HepG2 (cell line): ENCODE measurements at regions not wholly inside any gene's neighbourhood (a gene's known extent, or its start where the extent isn't known, plus 50 kb on each side); places are given as distances from the start of the nearest gene placed in this dataset.

ENCODE experiments used
- HDAC6 ChIP-seq: fragments of 200-600 bp; sonication (generic); IDR thresholded peaks from 2 replicates; pipeline ENCODE4 v1.7.0; 2017; ENCODE audit warnings: mild to moderate bottlenecking, antibody characterized with exemption, low read length, low read depth
- IRF2 ChIP-seq: IDR thresholded peaks from 2 replicates; pipeline ENCODE4 v1.6.1; 2018; ENCODE audit warnings: missing genetic modification reagents, missing compliant biosample characterization
- KDM3A ChIP-seq: IDR thresholded peaks from 2 replicates; pipeline ENCODE4 v1.6.1; 2018; ENCODE audit warnings: low read depth, missing compliant biosample characterization
- KLF9 ChIP-seq: IDR thresholded peaks from 2 replicates; pipeline ENCODE4 v1.6.1; 2016; ENCODE audit warnings: low read depth
- MED8 ChIP-seq: sonication (generic); formaldehyde crosslinking; IDR thresholded peaks from 2 replicates; pipeline ENCODE4 v1.8.1; 2023; ENCODE audit warnings: mild to moderate bottlenecking, missing genetic modification reagents; ENCODE audit not compliant: insufficient replicate concordance
- PITX1 ChIP-seq: sonication (generic); formaldehyde crosslinking; IDR thresholded peaks from 2 replicates; pipeline ENCODE4 v1.5.1; 2020; ENCODE audit warnings: mild to moderate bottlenecking, missing genetic modification reagents
- ZKSCAN5 ChIP-seq: sonication (generic); formaldehyde crosslinking; IDR thresholded peaks from 2 replicates; pipeline ENCODE4 v1.5.1; 2020; ENCODE audit warnings: mild to moderate bottlenecking, missing genetic modification reagents
- ZNF225 ChIP-seq: sonication (generic); formaldehyde crosslinking; IDR thresholded peaks from 2 replicates; pipeline ENCODE4 v1.4.0; 2020; ENCODE audit warnings: mild to moderate bottlenecking, missing genetic modification reagents
- ZNF292 ChIP-seq: sonication (generic); formaldehyde crosslinking; IDR thresholded peaks from 2 replicates; pipeline ENCODE4 v1.8.1; 2022; ENCODE audit warnings: mild to moderate bottlenecking, low read depth, missing genetic modification reagents, borderline replicate concordance
- ZNF331 ChIP-seq: sonication (generic); formaldehyde crosslinking; IDR thresholded peaks from 2 replicates; pipeline ENCODE4 v1.4.0; 2020; ENCODE audit warnings: missing genetic modification reagents
- ZNF501 ChIP-seq: sonication (generic); formaldehyde crosslinking; IDR thresholded peaks from 2 replicates; pipeline ENCODE4 v1.5.1; 2020; ENCODE audit warnings: mild to moderate bottlenecking, moderate library complexity, missing genetic modification reagents
- ZNF614 ChIP-seq: IDR thresholded peaks from 2 replicates; pipeline ENCODE4 v1.6.1; 2018; ENCODE audit warnings: missing biosample characterization, missing genetic modification reagents, inconsistent platforms, borderline replicate concordance
- ZSCAN29 ChIP-seq: sonication (generic); formaldehyde crosslinking; conservative IDR thresholded peaks from 2 replicates; pipeline ENCODE4 v1.4.0; 2020; ENCODE audit warnings: mild to moderate bottlenecking, missing genetic modification reagents
- ZSCAN9 ChIP-seq: IDR thresholded peaks from 2 replicates; pipeline ENCODE4 v1.6.1; 2016; ENCODE audit warnings: borderline replicate concordance
- TF ChIP-seq, protein P1 (sequence below): sonication (generic); formaldehyde crosslinking; IDR thresholded peaks from 2 replicates; pipeline ENCODE4 v1.4.0; 2020; ENCODE audit warnings: missing genetic modification reagents, mild to moderate bottlenecking, borderline replicate concordance
- TF ChIP-seq, protein P2 (sequence below): IDR thresholded peaks from 2 replicates; pipeline ENCODE4 v1.6.1; 2016
- TF ChIP-seq, protein P3 (sequence below): sonication (generic); formaldehyde crosslinking; IDR thresholded peaks from 2 replicates; pipeline ENCODE4 v1.5.0; 2020; ENCODE audit warnings: mild to moderate bottlenecking, missing genetic modification reagents
- TF ChIP-seq, protein P4 (sequence below): sonication (generic); formaldehyde crosslinking; IDR thresholded peaks from 2 replicates; pipeline ENCODE4 v1.5.0; 2020; ENCODE audit warnings: mild to moderate bottlenecking, missing genetic modification reagents, borderline replicate concordance

DNA sequence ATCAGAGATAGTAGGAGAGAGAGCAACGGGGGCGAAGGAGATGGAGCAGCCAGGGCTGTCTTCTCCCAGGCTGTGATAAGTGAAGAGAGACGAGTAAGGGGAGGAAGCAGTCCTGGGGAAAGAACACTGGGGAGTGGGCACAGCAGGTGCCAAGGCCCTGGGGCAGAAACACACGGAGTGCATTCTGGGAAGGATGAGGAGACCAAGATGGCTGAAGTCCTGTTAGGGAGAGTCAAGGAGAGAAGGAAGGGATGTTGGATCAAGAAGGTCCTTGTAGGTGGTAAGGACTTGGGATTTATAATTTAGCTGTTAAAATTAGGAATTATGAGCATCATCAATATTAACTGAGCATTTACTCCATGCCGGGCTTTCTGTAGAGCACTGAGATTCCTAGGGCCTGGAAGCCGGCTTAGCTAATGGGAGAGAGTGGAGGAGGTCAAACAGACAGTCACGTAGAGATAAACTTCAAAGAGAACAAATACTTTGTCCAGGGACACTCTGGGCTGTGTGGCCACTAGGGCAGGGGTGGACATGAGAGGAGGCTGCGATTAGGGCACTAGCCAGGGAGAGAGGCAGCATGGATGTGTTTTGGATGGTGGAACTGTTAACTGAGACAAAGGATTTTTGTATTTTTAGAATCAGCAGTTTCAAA lies 134.2 kb upstream of the PEG3 start (continued):
- TF ChIP-seq, protein P1, sequence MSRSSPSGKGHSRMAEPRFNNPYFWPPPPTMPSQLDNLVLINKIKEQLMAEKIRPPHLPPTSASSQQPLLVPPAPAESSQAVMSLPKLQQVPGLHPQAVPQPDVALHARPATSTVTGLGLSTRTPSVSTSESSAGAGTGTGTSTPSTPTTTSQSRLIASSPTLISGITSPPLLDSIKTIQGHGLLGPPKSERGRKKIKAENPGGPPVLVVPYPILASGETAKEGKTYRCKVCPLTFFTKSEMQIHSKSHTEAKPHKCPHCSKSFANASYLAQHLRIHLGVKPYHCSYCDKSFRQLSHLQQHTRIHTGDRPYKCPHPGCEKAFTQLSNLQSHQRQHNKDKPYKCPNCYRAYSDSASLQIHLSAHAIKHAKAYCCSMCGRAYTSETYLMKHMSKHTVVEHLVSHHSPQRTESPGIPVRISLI (CRISPR knock-in tag) = no peak
- TF ChIP-seq IRF2 (CRISPR knock-in tag) (peak; percentile 72), ZNF292 (CRISPR knock-in tag) (peak; percentile 97), ZNF501 (no peak), ZNF331 (peak; percentile 90), ZSCAN29 (no peak), PITX1 (CRISPR knock-in tag) (peak; percentile 91), ZNF614 (CRISPR knock-in tag) (peak; percentile 80; the same call in 1 of the 2 replicates), HDAC6 (no peak), KDM3A (CRISPR knock-in tag) (peak; percentile 54; the same call in 1 of the 2 replicates), ZSCAN9 (no peak), ZNF225 (CRISPR knock-in tag) (0 out of 2 replicates have a peak, but pooled peaks have one; percentile 33), ZKSCAN5 (CRISPR knock-in tag) (no peak), KLF9 (CRISPR knock-in tag) (peak; percentile 49; the same call in 1 of the 2 replicates), MED8 (CRISPR knock-in tag) (peak; percentile 83)
- TF ChIP-seq, protein P2, sequence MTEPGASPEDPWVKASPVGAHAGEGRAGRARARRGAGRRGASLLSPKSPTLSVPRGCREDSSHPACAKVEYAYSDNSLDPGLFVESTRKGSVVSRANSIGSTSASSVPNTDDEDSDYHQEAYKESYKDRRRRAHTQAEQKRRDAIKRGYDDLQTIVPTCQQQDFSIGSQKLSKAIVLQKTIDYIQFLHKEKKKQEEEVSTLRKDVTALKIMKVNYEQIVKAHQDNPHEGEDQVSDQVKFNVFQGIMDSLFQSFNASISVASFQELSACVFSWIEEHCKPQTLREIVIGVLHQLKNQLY (CRISPR knock-in tag) = peak; percentile 83
- TF ChIP-seq, protein P3, sequence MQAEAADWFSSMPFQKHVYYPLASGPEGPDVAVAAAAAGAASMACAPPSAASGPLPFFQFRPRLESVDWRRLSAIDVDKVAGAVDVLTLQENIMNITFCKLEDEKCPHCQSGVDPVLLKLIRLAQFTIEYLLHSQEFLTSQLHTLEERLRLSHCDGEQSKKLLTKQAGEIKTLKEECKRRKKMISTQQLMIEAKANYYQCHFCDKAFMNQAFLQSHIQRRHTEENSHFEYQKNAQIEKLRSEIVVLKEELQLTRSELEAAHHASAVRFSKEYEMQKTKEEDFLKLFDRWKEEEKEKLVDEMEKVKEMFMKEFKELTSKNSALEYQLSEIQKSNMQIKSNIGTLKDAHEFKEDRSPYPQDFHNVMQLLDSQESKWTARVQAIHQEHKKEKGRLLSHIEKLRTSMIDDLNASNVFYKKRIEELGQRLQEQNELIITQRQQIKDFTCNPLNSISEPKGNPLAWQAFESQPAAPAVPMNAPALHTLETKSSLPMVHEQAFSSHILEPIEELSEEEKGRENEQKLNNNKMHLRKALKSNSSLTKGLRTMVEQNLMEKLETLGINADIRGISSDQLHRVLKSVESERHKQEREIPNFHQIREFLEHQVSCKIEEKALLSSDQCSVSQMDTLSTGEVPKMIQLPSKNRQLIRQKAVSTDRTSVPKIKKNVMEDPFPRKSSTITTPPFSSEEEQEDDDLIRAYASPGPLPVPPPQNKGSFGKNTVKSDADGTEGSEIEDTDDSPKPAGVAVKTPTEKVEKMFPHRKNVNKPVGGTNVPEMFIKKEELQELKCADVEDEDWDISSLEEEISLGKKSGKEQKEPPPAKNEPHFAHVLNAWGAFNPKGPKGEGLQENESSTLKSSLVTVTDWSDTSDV (CRISPR knock-in tag) = no peak
- TF ChIP-seq, protein P4, sequence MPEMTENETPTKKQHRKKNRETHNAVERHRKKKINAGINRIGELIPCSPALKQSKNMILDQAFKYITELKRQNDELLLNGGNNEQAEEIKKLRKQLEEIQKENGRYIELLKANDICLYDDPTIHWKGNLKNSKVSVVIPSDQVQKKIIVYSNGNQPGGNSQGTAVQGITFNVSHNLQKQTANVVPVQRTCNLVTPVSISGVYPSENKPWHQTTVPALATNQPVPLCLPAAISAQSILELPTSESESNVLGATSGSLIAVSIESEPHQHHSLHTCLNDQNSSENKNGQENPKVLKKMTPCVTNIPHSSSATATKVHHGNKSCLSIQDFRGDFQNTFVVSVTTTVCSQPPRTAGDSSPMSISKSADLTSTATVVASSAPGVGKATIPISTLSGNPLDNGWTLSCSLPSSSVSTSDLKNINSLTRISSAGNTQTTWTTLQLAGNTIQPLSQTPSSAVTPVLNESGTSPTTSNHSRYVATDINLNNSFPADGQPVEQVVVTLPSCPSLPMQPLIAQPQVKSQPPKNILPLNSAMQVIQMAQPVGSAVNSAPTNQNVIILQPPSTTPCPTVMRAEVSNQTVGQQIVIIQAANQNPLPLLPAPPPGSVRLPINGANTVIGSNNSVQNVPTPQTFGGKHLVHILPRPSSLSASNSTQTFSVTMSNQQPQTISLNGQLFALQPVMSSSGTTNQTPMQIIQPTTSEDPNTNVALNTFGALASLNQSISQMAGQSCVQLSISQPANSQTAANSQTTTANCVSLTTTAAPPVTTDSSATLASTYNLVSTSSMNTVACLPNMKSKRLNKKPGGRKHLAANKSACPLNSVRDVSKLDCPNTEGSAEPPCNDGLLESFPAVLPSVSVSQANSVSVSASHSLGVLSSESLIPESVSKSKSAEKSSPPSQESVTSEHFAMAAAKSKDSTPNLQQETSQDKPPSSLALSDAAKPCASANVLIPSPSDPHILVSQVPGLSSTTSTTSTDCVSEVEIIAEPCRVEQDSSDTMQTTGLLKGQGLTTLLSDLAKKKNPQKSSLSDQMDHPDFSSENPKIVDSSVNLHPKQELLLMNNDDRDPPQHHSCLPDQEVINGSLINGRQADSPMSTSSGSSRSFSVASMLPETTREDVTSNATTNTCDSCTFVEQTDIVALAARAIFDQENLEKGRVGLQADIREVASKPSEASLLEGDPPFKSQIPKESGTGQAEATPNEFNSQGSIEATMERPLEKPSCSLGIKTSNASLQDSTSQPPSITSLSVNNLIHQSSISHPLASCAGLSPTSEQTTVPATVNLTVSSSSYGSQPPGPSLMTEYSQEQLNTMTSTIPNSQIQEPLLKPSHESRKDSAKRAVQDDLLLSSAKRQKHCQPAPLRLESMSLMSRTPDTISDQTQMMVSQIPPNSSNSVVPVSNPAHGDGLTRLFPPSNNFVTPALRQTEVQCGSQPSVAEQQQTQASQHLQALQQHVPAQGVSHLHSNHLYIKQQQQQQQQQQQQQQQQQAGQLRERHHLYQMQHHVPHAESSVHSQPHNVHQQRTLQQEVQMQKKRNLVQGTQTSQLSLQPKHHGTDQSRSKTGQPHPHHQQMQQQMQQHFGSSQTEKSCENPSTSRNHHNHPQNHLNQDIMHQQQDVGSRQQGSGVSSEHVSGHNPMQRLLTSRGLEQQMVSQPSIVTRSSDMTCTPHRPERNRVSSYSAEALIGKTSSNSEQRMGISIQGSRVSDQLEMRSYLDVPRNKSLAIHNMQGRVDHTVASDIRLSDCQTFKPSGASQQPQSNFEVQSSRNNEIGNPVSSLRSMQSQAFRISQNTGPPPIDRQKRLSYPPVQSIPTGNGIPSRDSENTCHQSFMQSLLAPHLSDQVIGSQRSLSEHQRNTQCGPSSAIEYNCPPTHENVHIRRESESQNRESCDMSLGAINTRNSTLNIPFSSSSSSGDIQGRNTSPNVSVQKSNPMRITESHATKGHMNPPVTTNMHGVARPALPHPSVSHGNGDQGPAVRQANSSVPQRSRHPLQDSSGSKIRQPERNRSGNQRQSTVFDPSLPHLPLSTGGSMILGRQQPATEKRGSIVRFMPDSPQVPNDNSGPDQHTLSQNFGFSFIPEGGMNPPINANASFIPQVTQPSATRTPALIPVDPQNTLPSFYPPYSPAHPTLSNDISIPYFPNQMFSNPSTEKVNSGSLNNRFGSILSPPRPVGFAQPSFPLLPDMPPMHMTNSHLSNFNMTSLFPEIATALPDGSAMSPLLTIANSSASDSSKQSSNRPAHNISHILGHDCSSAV (CRISPR knock-in tag) = no peak
